Vagina (tissue), 2 donors: ENCODE measurements at regions not wholly inside any gene's neighbourhood (a gene's known extent, or its start where the extent isn't known, plus 50 kb on each side); places are given as distances from the start of the nearest gene placed in this dataset.
"Not testable (repeated sequence)": the region's sequence is repeated elsewhere in the genome, so short reads cannot be mapped to it uniquely, and the experiment has no call there.

Source experiments
- POLR2A ChIP-seq, 2 donors: fragments of 450-650 bp; IDR thresholded peaks; one replicate each; pipeline ENCODE4 v1.6.1; 2017; ENCODE audit warnings: antibody characterized with exemption in 2 of 2, mild to moderate bottlenecking in 2 of 2, moderate library complexity in 2 of 2
- TF ChIP-seq, protein P1 (sequence below), 3 experiments: fragments of 450-650 bp in 2 of 3; fragments of 200-600 bp in 1 of 3; sonication (generic) in 1 of 3; IDR thresholded peaks; one replicate each; pipeline ENCODE4 v1.5.1; 2017 to 2019; ENCODE audit warnings: antibody characterized with exemption in 3 of 3, mild to moderate bottlenecking in 2 of 3, moderate library complexity in 2 of 3

DNA sequence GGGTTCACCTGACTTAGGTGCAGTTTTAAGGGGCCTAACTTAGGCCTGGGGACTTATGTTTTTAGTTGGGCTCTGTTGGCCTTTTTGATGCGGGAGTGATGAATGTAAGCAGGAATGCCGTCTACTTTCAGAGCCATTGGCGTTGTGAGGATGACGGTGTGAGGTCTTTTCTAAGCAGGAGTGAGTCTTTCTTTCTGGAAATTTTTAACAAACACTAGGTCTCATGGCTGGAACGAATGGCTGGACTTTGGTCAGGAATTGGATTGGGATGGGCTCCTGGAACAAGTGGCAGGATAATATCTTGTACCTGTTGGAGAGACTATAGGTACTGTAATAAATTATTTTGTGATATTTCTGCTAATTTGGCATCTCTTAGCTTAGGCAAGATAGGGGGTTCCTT lies 163.9 kb upstream of the CCZ1B start:
- TF ChIP-seq, protein P1, sequence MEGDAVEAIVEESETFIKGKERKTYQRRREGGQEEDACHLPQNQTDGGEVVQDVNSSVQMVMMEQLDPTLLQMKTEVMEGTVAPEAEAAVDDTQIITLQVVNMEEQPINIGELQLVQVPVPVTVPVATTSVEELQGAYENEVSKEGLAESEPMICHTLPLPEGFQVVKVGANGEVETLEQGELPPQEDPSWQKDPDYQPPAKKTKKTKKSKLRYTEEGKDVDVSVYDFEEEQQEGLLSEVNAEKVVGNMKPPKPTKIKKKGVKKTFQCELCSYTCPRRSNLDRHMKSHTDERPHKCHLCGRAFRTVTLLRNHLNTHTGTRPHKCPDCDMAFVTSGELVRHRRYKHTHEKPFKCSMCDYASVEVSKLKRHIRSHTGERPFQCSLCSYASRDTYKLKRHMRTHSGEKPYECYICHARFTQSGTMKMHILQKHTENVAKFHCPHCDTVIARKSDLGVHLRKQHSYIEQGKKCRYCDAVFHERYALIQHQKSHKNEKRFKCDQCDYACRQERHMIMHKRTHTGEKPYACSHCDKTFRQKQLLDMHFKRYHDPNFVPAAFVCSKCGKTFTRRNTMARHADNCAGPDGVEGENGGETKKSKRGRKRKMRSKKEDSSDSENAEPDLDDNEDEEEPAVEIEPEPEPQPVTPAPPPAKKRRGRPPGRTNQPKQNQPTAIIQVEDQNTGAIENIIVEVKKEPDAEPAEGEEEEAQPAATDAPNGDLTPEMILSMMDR (IDR thresholded peaks at IDR 0.05): not testable (repeated sequence)
- TF ChIP-seq POLR2A (IDR thresholded peaks at IDR 0.05): not testable (repeated sequence)
